ENCODE measurements at regions not wholly inside any gene's neighbourhood (a gene's known extent, or its start where the extent isn't known, plus 50 kb on each side); places are given as distances from the start of the nearest gene placed in this dataset.

DNA sequence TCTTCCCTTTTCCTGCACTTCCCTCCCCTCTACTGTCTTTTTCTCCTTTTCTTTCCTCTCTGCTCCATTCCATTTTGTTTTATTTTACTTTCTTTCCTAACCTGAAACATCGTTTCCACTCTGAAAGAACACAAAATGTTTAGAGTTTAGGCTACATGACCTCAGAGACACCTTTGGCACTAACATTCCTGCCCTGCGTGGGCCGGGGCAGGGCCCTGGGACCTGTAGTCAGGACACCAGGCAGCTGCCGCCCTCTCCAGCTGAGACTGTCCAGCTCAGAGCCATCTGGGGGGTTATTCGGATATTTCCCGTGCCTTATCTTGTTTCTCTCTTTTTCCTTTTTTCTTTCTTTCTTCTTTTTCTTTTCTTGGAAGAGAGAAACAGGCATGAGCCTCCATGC is 58.3 kb upstream of the ERCC6L2 start:
- H3K9me2 ChIP-seq (replicated peaks; ENCODE audit: control insufficient read depth, low read length) = no peaks in the 10 kb centered on the region
- no peak overlapping the region for H3K4me3 ChIP-seq (ENCODE audit: low read length)
- no peaks in the 10 kb centered on the region for H4K20me1 ChIP-seq (ENCODE audit: control insufficient read depth, insufficient read depth, low read depth, low read length)
- TF ChIP-seq, protein P1, sequence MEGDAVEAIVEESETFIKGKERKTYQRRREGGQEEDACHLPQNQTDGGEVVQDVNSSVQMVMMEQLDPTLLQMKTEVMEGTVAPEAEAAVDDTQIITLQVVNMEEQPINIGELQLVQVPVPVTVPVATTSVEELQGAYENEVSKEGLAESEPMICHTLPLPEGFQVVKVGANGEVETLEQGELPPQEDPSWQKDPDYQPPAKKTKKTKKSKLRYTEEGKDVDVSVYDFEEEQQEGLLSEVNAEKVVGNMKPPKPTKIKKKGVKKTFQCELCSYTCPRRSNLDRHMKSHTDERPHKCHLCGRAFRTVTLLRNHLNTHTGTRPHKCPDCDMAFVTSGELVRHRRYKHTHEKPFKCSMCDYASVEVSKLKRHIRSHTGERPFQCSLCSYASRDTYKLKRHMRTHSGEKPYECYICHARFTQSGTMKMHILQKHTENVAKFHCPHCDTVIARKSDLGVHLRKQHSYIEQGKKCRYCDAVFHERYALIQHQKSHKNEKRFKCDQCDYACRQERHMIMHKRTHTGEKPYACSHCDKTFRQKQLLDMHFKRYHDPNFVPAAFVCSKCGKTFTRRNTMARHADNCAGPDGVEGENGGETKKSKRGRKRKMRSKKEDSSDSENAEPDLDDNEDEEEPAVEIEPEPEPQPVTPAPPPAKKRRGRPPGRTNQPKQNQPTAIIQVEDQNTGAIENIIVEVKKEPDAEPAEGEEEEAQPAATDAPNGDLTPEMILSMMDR (IDR thresholded peaks at IDR 0.05; ENCODE audit: low read depth, low read length, poor library complexity, severe bottlenecking) = no peak
- TF ChIP-seq EZH2phosphoT487 (IDR thresholded peaks at IDR 0.05; ENCODE audit: borderline replicate concordance, low read length) = no peak
- H3K27ac ChIP-seq (ENCODE audit: low read depth, low read length) = no peak overlapping the region
- H3K79me2 ChIP-seq (ENCODE audit: control insufficient read depth, low read length) = no peaks in the 10 kb centered on the region
- peaks cover 1% of the 10 kb centered on the region for H3K27me3 ChIP-seq (ENCODE audit: control insufficient read depth, low read length)
- H3K4me1 ChIP-seq (ENCODE audit: control insufficient read depth, low read length) = no peaks in the 10 kb centered on the region
- no peaks in the 10 kb centered on the region for H3K9me3 ChIP-seq (ENCODE audit: control insufficient read depth, insufficient read depth, low read length)
- H3K36me3 ChIP-seq (ENCODE audit: control insufficient read depth, low read length) = no peaks in the 10 kb centered on the region
- no peaks in the 10 kb centered on the region for H3F3A ChIP-seq (ENCODE audit: control insufficient read depth, insufficient read depth)
- H3K4me2 ChIP-seq (ENCODE audit: low read length) = no peak overlapping the region

DNA sequence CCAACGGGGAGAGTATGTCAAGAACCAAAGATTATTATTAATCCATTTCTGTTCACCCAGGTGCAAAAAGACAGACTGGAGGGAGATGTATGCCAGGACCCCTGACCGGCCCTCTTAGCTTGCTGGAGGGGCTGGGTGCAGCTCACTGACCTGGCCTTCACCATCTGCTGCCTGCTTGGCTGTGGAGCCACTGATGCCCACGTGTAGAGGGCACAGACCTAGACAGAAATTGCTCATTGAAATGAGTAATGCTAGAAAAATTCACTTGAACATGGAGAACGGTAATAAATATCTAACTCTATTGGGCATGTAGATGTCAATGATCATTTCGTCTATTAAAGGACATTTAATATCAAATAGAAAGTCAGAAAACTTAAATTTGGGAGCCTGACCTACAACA is 58.8 kb upstream of the ERCC6L2 start:
- Histone ChIP-seq H4K20me1 (ENCODE audit: control insufficient read depth, insufficient read depth, low read depth, low read length) (no peaks in the 10 kb centered on the region), H3K4me3 (ENCODE audit: low read length) (no peak overlapping the region), H3K4me1 (ENCODE audit: control insufficient read depth, low read length) (no peaks in the 10 kb centered on the region), H3K27ac (ENCODE audit: low read depth, low read length) (no peak overlapping the region), H3K79me2 (ENCODE audit: control insufficient read depth, low read length) (no peaks in the 10 kb centered on the region), H3K27me3 (ENCODE audit: control insufficient read depth, low read length) (no peaks in the 10 kb centered on the region), H3K4me2 (ENCODE audit: low read length) (no peak overlapping the region), H3K36me3 (ENCODE audit: control insufficient read depth, low read length) (no peaks in the 10 kb centered on the region), H3K9me3 (ENCODE audit: control insufficient read depth, insufficient read depth, low read length) (no peaks in the 10 kb centered on the region), H3F3A (ENCODE audit: control insufficient read depth, insufficient read depth) (no peaks in the 10 kb centered on the region), H3K9me2 (replicated peaks; ENCODE audit: control insufficient read depth, low read length) (no peaks in the 10 kb centered on the region)
- no peak for TF ChIP-seq EZH2phosphoT487 (IDR thresholded peaks at IDR 0.05; ENCODE audit: borderline replicate concordance, low read length)
- TF ChIP-seq, protein P1 (IDR thresholded peaks at IDR 0.05; ENCODE audit: low read depth, low read length, poor library complexity, severe bottlenecking) = no peak

DNA sequence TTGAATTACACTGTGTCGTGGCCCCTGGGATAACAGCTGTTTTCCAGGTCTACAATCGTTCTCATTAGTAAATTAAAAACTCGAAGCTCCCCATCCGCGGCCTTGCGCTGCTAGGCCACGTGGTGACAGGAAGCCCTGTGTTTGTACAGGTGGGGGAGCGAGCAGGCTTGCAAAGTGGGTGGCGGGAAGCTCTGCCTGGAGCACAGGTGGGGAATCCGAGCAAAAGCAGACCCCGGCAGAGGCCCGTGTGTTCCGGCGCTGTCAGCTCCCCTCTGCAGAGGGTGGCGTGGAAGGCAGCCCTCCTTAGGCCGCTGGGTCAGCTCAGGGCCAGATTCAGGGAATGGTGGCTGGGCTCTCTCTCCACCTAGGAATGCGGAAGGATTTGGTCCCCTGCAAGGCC is 59.5 kb upstream of the ERCC6L2 start:
- no peaks in the 10 kb centered on the region for H3K36me3 ChIP-seq (ENCODE audit: control insufficient read depth, low read length)
- H3K4me3 ChIP-seq (ENCODE audit: low read length) = no peak overlapping the region
- no peaks in the 10 kb centered on the region for H3F3A ChIP-seq (ENCODE audit: control insufficient read depth, insufficient read depth)
- no peaks in the 10 kb centered on the region for H3K27me3 ChIP-seq (ENCODE audit: control insufficient read depth, low read length)
- H3K4me1 ChIP-seq (ENCODE audit: control insufficient read depth, low read length) = no peaks in the 10 kb centered on the region
- H3K27ac ChIP-seq (ENCODE audit: low read depth, low read length) = no peak overlapping the region
- no peaks in the 10 kb centered on the region for H3K9me3 ChIP-seq (ENCODE audit: control insufficient read depth, insufficient read depth, low read length)
- H4K20me1 ChIP-seq (ENCODE audit: control insufficient read depth, insufficient read depth, low read depth, low read length) = no peaks in the 10 kb centered on the region
- H3K4me2 ChIP-seq (ENCODE audit: low read length) = no peak overlapping the region
- TF ChIP-seq EZH2phosphoT487 (IDR thresholded peaks at IDR 0.05; ENCODE audit: borderline replicate concordance, low read length) = no peak
- TF ChIP-seq, protein P1 (IDR thresholded peaks at IDR 0.05; ENCODE audit: low read depth, low read length, poor library complexity, severe bottlenecking) = no peak
- H3K9me2 ChIP-seq (replicated peaks; ENCODE audit: control insufficient read depth, low read length) = no peaks in the 10 kb centered on the region
- no peaks in the 10 kb centered on the region for H3K79me2 ChIP-seq (ENCODE audit: control insufficient read depth, low read length)

DNA sequence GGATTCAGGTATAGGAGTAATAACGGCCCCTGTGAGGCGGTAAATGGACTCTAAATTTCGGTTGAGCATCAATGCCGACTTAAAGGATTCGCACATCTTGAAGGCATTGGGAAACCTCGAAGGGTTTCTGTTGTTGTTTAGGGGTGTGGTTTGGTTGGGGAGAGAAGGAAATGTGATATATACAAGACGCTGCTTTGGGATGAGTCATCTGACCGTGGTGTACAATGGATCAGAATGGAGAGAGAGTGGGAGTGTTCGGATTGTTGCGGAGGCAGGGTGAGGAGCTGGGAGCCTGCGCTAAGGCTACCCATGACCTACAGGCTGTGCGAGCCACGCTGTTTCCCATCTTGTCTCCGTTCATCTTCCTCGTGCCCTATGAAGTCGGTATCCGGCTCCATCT is 60.4 kb upstream of the ERCC6L2 start:
- H3K4me1 ChIP-seq (ENCODE audit: control insufficient read depth, low read length) = no peaks in the 10 kb centered on the region
- no peak for TF ChIP-seq EZH2phosphoT487 (IDR thresholded peaks at IDR 0.05; ENCODE audit: borderline replicate concordance, low read length)
- TF ChIP-seq, protein P1 (IDR thresholded peaks at IDR 0.05; ENCODE audit: low read depth, low read length, poor library complexity, severe bottlenecking) = no peak
- H3K27ac ChIP-seq (ENCODE audit: low read depth, low read length) = no peak overlapping the region
- H3F3A ChIP-seq (ENCODE audit: control insufficient read depth, insufficient read depth) = no peaks in the 10 kb centered on the region
- no peaks in the 10 kb centered on the region for H3K9me2 ChIP-seq (replicated peaks; ENCODE audit: control insufficient read depth, low read length)
- H3K36me3 ChIP-seq (ENCODE audit: control insufficient read depth, low read length) = no peaks in the 10 kb centered on the region
- no peaks in the 10 kb centered on the region for H3K79me2 ChIP-seq (ENCODE audit: control insufficient read depth, low read length)
- no peaks in the 10 kb centered on the region for H3K27me3 ChIP-seq (ENCODE audit: control insufficient read depth, low read length)
- H4K20me1 ChIP-seq (ENCODE audit: control insufficient read depth, insufficient read depth, low read depth, low read length) = no peaks in the 10 kb centered on the region
- H3K9me3 ChIP-seq (ENCODE audit: control insufficient read depth, insufficient read depth, low read length) = no peaks in the 10 kb centered on the region
- H3K4me3 ChIP-seq (ENCODE audit: low read length) = no peak overlapping the region
- no peak overlapping the region for H3K4me2 ChIP-seq (ENCODE audit: low read length)
